Smooth muscle cell (in vitro differentiated cells): ENCODE measurements at regions not wholly inside any gene's neighbourhood (a gene's known extent, or its start where the extent isn't known, plus 50 kb on each side); places are given as distances from the start of the nearest gene placed in this dataset.

Source experiments
- DNase-seq: peaks from one replicate; lab custom pipeline; 2025; ENCODE audit not compliant: unreplicated experiment; lab: John Stamatoyannopoulos, UW
- H2AFZ ChIP-seq: fragments of 200-600 bp; sonication (generic); 2 replicates; pipeline ENCODE4 v1.6.0; 2016; ENCODE audit warnings: antibody characterized with exemption, low read depth, mild to moderate bottlenecking
- H3F3A ChIP-seq: fragments of 200-600 bp; sonication (generic); 2 replicates; pipeline ENCODE4 v1.6.0; 2017; ENCODE audit warnings: antibody characterized with exemption, low read depth
- H3K27ac ChIP-seq: fragments of 200-600 bp; sonication (generic); 2 replicates; pipeline ENCODE4 v1.5.1; 2016; ENCODE audit warnings: low read depth, mild to moderate bottlenecking
- H3K27me3 ChIP-seq: fragments of 200-600 bp; sonication (generic); 2 replicates; pipeline ENCODE4 v1.6.1; 2016; ENCODE audit warnings: low read depth, mild to moderate bottlenecking
- H3K36me3 ChIP-seq: fragments of 200-600 bp; sonication (generic); 2 replicates; pipeline ENCODE4 v1.5.1; 2016; ENCODE audit warnings: low read depth
- H3K4me1 ChIP-seq: fragments of 200-600 bp; sonication (generic); 2 replicates; pipeline ENCODE4 v1.5.1; 2016; ENCODE audit warnings: low read depth
- H3K4me2 ChIP-seq: fragments of 200-600 bp; sonication (generic); 2 replicates; pipeline ENCODE4 v1.6.0; 2016; ENCODE audit warnings: mild to moderate bottlenecking
- H3K4me3 ChIP-seq: fragments of 200-600 bp; sonication (generic); 2 replicates; pipeline ENCODE4 v1.5.1; 2016; ENCODE audit warnings: mild to moderate bottlenecking
- H3K79me2 ChIP-seq: fragments of 200-600 bp; sonication (generic); 2 replicates; pipeline ENCODE4 v1.6.0; 2016; ENCODE audit warnings: low read depth, mild to moderate bottlenecking
- H3K9ac ChIP-seq: fragments of 200-600 bp; sonication (generic); 2 replicates; pipeline ENCODE4 v1.6.0; 2016; ENCODE audit warnings: low read depth
- H3K9me3 ChIP-seq: fragments of 200-600 bp; sonication (generic); replicated peaks from 2 replicates; pipeline ENCODE4 v1.5.1; 2016; ENCODE audit warnings: low read depth
- H4K20me1 ChIP-seq: fragments of 200-600 bp; sonication (generic); 2 replicates; pipeline ENCODE4 v1.6.0; 2016; ENCODE audit warnings: low read depth
- CTCF ChIP-seq: fragments of 200-600 bp; sonication (generic); IDR thresholded peaks from 2 replicates; pipeline ENCODE4 v1.5.1; 2017; ENCODE audit warnings: borderline replicate concordance, mild to moderate bottlenecking, antibody characterized with exemption; ENCODE audit not compliant: insufficient read depth, poor library complexity, severe bottlenecking
- WGBS: methylation state at CpG from one replicate; pipeline ENCODE4 v1.1.7; 2016; ENCODE audit warnings: low lambda C conversion rate; 5-methylcytosine and 5-hydroxymethylcytosine counted together

- no peaks in the 10 kb centered on the region for H4K20me1 ChIP-seq
These were observed 132.4 kb upstream of the RGS17 start for GRCh38 chr6:153263489-153263888.

GRCh38 chr6:153251326-153251725 is 120.2 kb upstream of the RGS17 start:
- TF ChIP-seq CTCF, result no peak
- Histone ChIP-seq H4K20me1 (no peaks in the 10 kb centered on the region), H3K79me2 (no peaks in the 10 kb centered on the region), H3K36me3 (no peaks in the 10 kb centered on the region), H3K27me3 (no peaks in the 10 kb centered on the region), H3K4me3 (no peak overlapping the region), H3K27ac (no peak overlapping the region), H2AFZ (no peak overlapping the region), H3F3A (no peaks in the 10 kb centered on the region), H3K4me1 (no peaks in the 10 kb centered on the region), H3K4me2 (no peak overlapping the region), H3K9ac (no peak overlapping the region), H3K9me3 (no peaks in the 10 kb centered on the region)
- DNase-seq, result no peak

More at GRCh38 chr6:153263489-153263888, 132.4 kb upstream of the RGS17 start:
- Histone ChIP-seq H3K4me1 (no peaks in the 10 kb centered on the region), H3K4me2 (no peak overlapping the region), H3K27ac (no peak overlapping the region), H3K36me3 (no peaks in the 10 kb centered on the region), H2AFZ (no peak overlapping the region), H3K27me3 (no peaks in the 10 kb centered on the region), H3K4me3 (no peak overlapping the region), H3K9me3 (no peaks in the 10 kb centered on the region), H3K9ac (no peak overlapping the region), H3K79me2 (no peaks in the 10 kb centered on the region), H3F3A (no peaks in the 10 kb centered on the region)
- TF ChIP-seq CTCF, result no peak
- no peak for DNase-seq
- 95% methylated on average over 5 of the region's 5 CpGs for WGBS

GRCh38 chr6:153237670-153238069 is 106.6 kb upstream of the RGS17 start:
- Histone ChIP-seq H4K20me1 (no peaks in the 10 kb centered on the region), H3K27ac (no peak overlapping the region), H3K4me2 (no peak overlapping the region), H3K9ac (no peak overlapping the region), H3F3A (no peaks in the 10 kb centered on the region), H3K27me3 (no peaks in the 10 kb centered on the region), H2AFZ (no peak overlapping the region), H3K9me3 (no peaks in the 10 kb centered on the region), H3K4me3 (no peak overlapping the region), H3K79me2 (no peaks in the 10 kb centered on the region), H3K4me1 (no peaks in the 10 kb centered on the region), H3K36me3 (no peaks in the 10 kb centered on the region)
- 86% methylated on average over 3 of the region's 3 CpGs for WGBS
- no peak for DNase-seq
- TF ChIP-seq CTCF, result no peak

GRCh38 chr6:153231048-153231646 is 100.1 kb upstream of the RGS17 start:
- H3F3A ChIP-seq, result no peaks in the 10 kb centered on the region
- no peaks in the 10 kb centered on the region for H4K20me1 ChIP-seq
- peak; percentile 96 for TF ChIP-seq CTCF
- no peaks in the 10 kb centered on the region for H3K79me2 ChIP-seq
- H3K27ac ChIP-seq, result no peak overlapping the region
- H3K36me3 ChIP-seq, result no peaks in the 10 kb centered on the region
- H3K4me3 ChIP-seq, result no peak overlapping the region
- no peak overlapping the region for H3K4me2 ChIP-seq
- no peaks in the 10 kb centered on the region for H3K4me1 ChIP-seq
- no peaks in the 10 kb centered on the region for H3K9me3 ChIP-seq
- DNase-seq, result no peak
- 14% methylated on average over 12 of the region's 12 CpGs for WGBS
- H3K9ac ChIP-seq, result no peak overlapping the region
- no peak overlapping the region for H2AFZ ChIP-seq
- no peaks in the 10 kb centered on the region for H3K27me3 ChIP-seq
